ENCODE measurements at regions not wholly inside any gene's neighbourhood (a gene's known extent, or its start where the extent isn't known, plus 50 kb on each side); places are given as distances from the start of the nearest gene placed in this dataset.

- CTCF ChIA-PET, result no interaction called here
- Mint-ChIP-seq H3K27ac (ENCODE audit: unreplicated experiment) (no peak overlapping the region), H3K27me3 (ENCODE audit: unreplicated experiment) (no peaks in the 10 kb centered on the region), H3K36me3 (ENCODE audit: insufficient read depth, unreplicated experiment) (no peaks in the 10 kb centered on the region), H3K4me1 (ENCODE audit: low read depth, unreplicated experiment) (no peaks in the 10 kb centered on the region), H3K4me3 (ENCODE audit: low read depth, unreplicated experiment) (no peak overlapping the region), H3K9me3 (ENCODE audit: low read depth, unreplicated experiment) (no peaks in the 10 kb centered on the region)
- intact Hi-C loops (cut with micrococcal nuclease; ENCODE audit: unreplicated experiment), result no loop called here
- no peak for DNase-seq
- TF ChIP-seq, protein P1, sequence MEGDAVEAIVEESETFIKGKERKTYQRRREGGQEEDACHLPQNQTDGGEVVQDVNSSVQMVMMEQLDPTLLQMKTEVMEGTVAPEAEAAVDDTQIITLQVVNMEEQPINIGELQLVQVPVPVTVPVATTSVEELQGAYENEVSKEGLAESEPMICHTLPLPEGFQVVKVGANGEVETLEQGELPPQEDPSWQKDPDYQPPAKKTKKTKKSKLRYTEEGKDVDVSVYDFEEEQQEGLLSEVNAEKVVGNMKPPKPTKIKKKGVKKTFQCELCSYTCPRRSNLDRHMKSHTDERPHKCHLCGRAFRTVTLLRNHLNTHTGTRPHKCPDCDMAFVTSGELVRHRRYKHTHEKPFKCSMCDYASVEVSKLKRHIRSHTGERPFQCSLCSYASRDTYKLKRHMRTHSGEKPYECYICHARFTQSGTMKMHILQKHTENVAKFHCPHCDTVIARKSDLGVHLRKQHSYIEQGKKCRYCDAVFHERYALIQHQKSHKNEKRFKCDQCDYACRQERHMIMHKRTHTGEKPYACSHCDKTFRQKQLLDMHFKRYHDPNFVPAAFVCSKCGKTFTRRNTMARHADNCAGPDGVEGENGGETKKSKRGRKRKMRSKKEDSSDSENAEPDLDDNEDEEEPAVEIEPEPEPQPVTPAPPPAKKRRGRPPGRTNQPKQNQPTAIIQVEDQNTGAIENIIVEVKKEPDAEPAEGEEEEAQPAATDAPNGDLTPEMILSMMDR (IDR thresholded peaks at IDR 0.05; ENCODE audit: unreplicated experiment), result no peak
- BruUV-seq (replicated peaks), result no TSS peak
These were observed 1129.6 kb downstream of the STPG2 start for GRCh38 chr4:97013711-97014110.

DNA sequence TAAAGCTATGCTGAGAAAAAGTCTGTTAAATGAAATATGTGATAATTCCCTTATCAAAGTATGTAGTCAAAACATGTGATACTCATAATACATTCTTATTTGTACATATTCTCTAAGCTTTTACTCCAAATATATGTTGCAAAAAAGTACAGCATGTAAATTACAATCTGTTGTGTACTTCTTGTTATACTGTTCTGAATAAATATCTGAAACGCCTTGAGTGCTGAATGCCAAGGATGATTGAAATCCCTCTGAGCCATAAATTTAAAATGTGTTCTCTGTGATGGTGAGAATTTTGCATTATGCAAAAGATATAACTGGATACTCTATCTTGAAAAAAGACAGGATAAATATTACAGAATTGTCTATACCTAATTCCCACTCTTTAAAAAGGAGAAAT is 1128.0 kb downstream of the STPG2 start:
- BruUV-seq (replicated peaks), result no TSS peak
- no peaks in the 10 kb centered on the region for H3K9me3 Mint-ChIP-seq (ENCODE audit: low read depth, unreplicated experiment)
- intact Hi-C loops (cut with micrococcal nuclease; ENCODE audit: unreplicated experiment), result no loop called here
- H3K27me3 Mint-ChIP-seq (ENCODE audit: unreplicated experiment), result no peaks in the 10 kb centered on the region
- H3K4me1 Mint-ChIP-seq (ENCODE audit: low read depth, unreplicated experiment), result no peaks in the 10 kb centered on the region
- no peak for DNase-seq
- H3K36me3 Mint-ChIP-seq (ENCODE audit: insufficient read depth, unreplicated experiment), result no peaks in the 10 kb centered on the region
- TF ChIP-seq, protein P1 (IDR thresholded peaks at IDR 0.05; ENCODE audit: unreplicated experiment), result no peak
- no peak overlapping the region for H3K4me3 Mint-ChIP-seq (ENCODE audit: low read depth, unreplicated experiment)
- CTCF ChIA-PET, result interaction anchor here (0.7 kb wide), 1 partner anchor 624 kb away, joined by 7 read pairs; no protein-coding TSS in a partner anchor
- H3K27ac Mint-ChIP-seq (ENCODE audit: unreplicated experiment), result no peak overlapping the region

- no peaks in the 10 kb centered on the region for H3K36me3 Mint-ChIP-seq (ENCODE audit: insufficient read depth, unreplicated experiment)
- intact Hi-C loops (cut with micrococcal nuclease; ENCODE audit: unreplicated experiment), result no loop called here
- H3K4me3 Mint-ChIP-seq (ENCODE audit: low read depth, unreplicated experiment), result no peak overlapping the region
- H3K27me3 Mint-ChIP-seq (ENCODE audit: unreplicated experiment), result no peaks in the 10 kb centered on the region
- H3K27ac Mint-ChIP-seq (ENCODE audit: unreplicated experiment), result no peak overlapping the region
- CTCF ChIA-PET, result no interaction called here
- TF ChIP-seq, protein P1 (IDR thresholded peaks at IDR 0.05; ENCODE audit: unreplicated experiment), result no peak
- no peaks in the 10 kb centered on the region for H3K4me1 Mint-ChIP-seq (ENCODE audit: low read depth, unreplicated experiment)
- no peak for DNase-seq
- no peaks in the 10 kb centered on the region for H3K9me3 Mint-ChIP-seq (ENCODE audit: low read depth, unreplicated experiment)
- BruUV-seq (replicated peaks), result no TSS peak
These were observed 1126.9 kb downstream of the STPG2 start for GRCh38 chr4:97016186-97016907.

- H3K4me3 Mint-ChIP-seq (ENCODE audit: low read depth, unreplicated experiment), result no peak overlapping the region
- BruUV-seq (replicated peaks), result no TSS peak
- H3K9me3 Mint-ChIP-seq (ENCODE audit: low read depth, unreplicated experiment), result no peaks in the 10 kb centered on the region
- no peaks in the 10 kb centered on the region for H3K27me3 Mint-ChIP-seq (ENCODE audit: unreplicated experiment)
- TF ChIP-seq, protein P1 (IDR thresholded peaks at IDR 0.05; ENCODE audit: unreplicated experiment), result no peak
- no peaks in the 10 kb centered on the region for H3K4me1 Mint-ChIP-seq (ENCODE audit: low read depth, unreplicated experiment)
- intact Hi-C loops (cut with micrococcal nuclease; ENCODE audit: unreplicated experiment), result no loop called here
- DNase-seq, result no peak
- CTCF ChIA-PET, result no interaction called here
- no peaks in the 10 kb centered on the region for H3K36me3 Mint-ChIP-seq (ENCODE audit: insufficient read depth, unreplicated experiment)
- H3K27ac Mint-ChIP-seq (ENCODE audit: unreplicated experiment), result no peak overlapping the region
These were observed 1115.4 kb downstream of the STPG2 start for GRCh38 chr4:97027728-97028410.
